GM12878 (cell line): ENCODE measurements at regions not wholly inside any gene's neighbourhood (a gene's known extent, or its start where the extent isn't known, plus 50 kb on each side); places are given as distances from the start of the nearest gene placed in this dataset.

ENCODE experiments used
- EZH2 ChIP-seq: IDR thresholded peaks from 2 replicates; pipeline ENCODE4 v1.6.1; 2012; ENCODE audit warnings: low read depth, mild to moderate bottlenecking, control low read depth, inconsistent platforms, low read length, borderline replicate concordance; ENCODE audit not compliant: control insufficient read depth
- GABPA ChIP-seq: IDR thresholded peaks from 2 replicates; pipeline ENCODE4 v1.6.1; 2014; ENCODE audit warnings: antibody characterized with exemption, low read depth, mild to moderate bottlenecking, inconsistent platforms
- MYC ChIP-seq: IDR thresholded peaks from 2 replicates; pipeline ENCODE4 v1.6.1; 2011; ENCODE audit warnings: mild to moderate bottlenecking, low read length, moderate library complexity, inconsistent platforms; ENCODE audit not compliant: insufficient read depth, insufficient replicate concordance, insufficient read length, severe bottlenecking
- POLR2A ChIP-seq: IDR thresholded peaks from 2 replicates; pipeline ENCODE4 v1.6.1; 2011; ENCODE audit warnings: low read depth, mild to moderate bottlenecking, low read length
- POLR2AphosphoS5 ChIP-seq: IDR thresholded peaks from 2 replicates; pipeline ENCODE4 v1.6.1; 2011; ENCODE audit warnings: mild to moderate bottlenecking, low read length, inconsistent platforms
- SREBF2 ChIP-seq: IDR thresholded peaks from 2 replicates; pipeline ENCODE4 v1.6.1; 2012; ENCODE audit warnings: mild to moderate bottlenecking, low read length
- YY1 ChIP-seq: IDR thresholded peaks from 2 replicates; pipeline ENCODE4 v1.6.1; 2011; ENCODE audit warnings: low read depth, mild to moderate bottlenecking, low read length
- ZZZ3 ChIP-seq: IDR thresholded peaks from 2 replicates; pipeline ENCODE4 v1.6.1; 2011; ENCODE audit warnings: low read depth; ENCODE audit not compliant: control insufficient read depth, insufficient read length
- TF ChIP-seq, protein P1 (sequence below): IDR thresholded peaks from 2 replicates; pipeline ENCODE4 v1.6.1; 2011; ENCODE audit warnings: low read depth, mild to moderate bottlenecking, low read length, moderate library complexity, borderline replicate concordance; ENCODE audit errors: extremely low read depth
- TF ChIP-seq, protein P2 (sequence below), 3 experiments: IDR thresholded peaks in 2 of 3; conservative IDR thresholded peaks in 1 of 3; 2 replicates each; pipeline ENCODE4 v1.5.1; 2011; ENCODE audit warnings: low read depth in 3 of 3, low read length in 3 of 3, mild to moderate bottlenecking in 3 of 3, control low read depth in 2 of 3, moderate library complexity in 2 of 3, inconsistent platforms in 1 of 3, mixed read lengths in 1 of 3; ENCODE audit not compliant: control insufficient read depth in 2 of 3, insufficient read depth in 1 of 3; ENCODE audit errors: extremely low read depth in 1 of 3

DNA sequence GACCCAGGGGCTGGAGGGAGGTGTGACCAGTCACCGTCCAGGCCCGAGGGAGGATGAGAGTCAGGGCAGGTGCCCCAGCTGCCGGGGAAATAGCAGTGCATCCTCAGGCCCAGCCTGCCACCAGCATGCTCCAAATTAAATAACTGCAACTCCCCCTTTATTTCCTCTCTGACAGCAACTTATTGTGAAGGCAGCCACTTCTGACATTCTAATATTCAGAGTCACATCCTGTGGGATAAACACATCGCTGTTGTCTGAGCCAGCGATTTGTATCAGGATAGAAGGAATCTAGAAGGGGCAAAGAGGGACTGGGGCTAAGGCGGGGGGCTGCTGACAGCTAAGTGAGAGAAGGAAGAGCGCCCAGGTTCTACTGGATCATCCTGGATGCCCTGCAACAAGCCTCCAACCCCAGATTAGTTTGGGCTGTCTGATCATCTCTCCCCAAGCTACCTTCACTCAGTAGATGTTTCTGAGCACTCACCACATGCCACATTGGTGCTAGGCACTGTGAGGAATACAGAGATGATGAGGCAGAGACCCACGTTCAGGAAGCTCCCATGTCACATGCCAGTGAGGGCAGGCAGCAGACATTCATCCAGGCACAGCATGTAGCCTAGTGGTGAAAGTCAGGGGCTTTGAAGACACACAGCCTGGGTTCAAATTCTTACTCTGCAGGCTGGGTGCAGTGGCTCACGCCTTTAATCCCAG lies 214.1 kb downstream of the BUD13 start:
- TF ChIP-seq MYC (no peak), ZZZ3 (no peak), SREBF2 (no peak), GABPA (no peak), EZH2 (no peak), POLR2AphosphoS5 (no peak), YY1 (no peak), POLR2A (no peak)
- TF ChIP-seq, protein P1, sequence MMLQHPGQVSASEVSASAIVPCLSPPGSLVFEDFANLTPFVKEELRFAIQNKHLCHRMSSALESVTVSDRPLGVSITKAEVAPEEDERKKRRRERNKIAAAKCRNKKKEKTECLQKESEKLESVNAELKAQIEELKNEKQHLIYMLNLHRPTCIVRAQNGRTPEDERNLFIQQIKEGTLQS: no peak
- TF ChIP-seq, protein P2, sequence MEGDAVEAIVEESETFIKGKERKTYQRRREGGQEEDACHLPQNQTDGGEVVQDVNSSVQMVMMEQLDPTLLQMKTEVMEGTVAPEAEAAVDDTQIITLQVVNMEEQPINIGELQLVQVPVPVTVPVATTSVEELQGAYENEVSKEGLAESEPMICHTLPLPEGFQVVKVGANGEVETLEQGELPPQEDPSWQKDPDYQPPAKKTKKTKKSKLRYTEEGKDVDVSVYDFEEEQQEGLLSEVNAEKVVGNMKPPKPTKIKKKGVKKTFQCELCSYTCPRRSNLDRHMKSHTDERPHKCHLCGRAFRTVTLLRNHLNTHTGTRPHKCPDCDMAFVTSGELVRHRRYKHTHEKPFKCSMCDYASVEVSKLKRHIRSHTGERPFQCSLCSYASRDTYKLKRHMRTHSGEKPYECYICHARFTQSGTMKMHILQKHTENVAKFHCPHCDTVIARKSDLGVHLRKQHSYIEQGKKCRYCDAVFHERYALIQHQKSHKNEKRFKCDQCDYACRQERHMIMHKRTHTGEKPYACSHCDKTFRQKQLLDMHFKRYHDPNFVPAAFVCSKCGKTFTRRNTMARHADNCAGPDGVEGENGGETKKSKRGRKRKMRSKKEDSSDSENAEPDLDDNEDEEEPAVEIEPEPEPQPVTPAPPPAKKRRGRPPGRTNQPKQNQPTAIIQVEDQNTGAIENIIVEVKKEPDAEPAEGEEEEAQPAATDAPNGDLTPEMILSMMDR (IDR thresholded peaks at IDR 0.05 in 2 of 3, conservative IDR thresholded peaks at IDR 0.05 in 1 of 3; ENCODE audit: control insufficient read depth in 2 of 3, extremely low read depth in 1 of 3, insufficient read depth in 1 of 3, low read depth in 3 of 3, low read length in 3 of 3): no peak
